Smooth muscle cell (in vitro differentiated cells): ENCODE measurements at regions not wholly inside any gene's neighbourhood (a gene's known extent, or its start where the extent isn't known, plus 50 kb on each side); places are given as distances from the start of the nearest gene placed in this dataset.

Experiments used
- DNase-seq: peaks from one replicate; lab custom pipeline; 2025; ENCODE audit not compliant: unreplicated experiment; lab: John Stamatoyannopoulos, UW
- H2AFZ ChIP-seq: fragments of 200-600 bp; sonication (generic); 2 replicates; pipeline ENCODE4 v1.6.0; 2016; ENCODE audit warnings: antibody characterized with exemption, low read depth, mild to moderate bottlenecking
- H3F3A ChIP-seq: fragments of 200-600 bp; sonication (generic); 2 replicates; pipeline ENCODE4 v1.6.0; 2017; ENCODE audit warnings: antibody characterized with exemption, low read depth
- H3K27ac ChIP-seq: fragments of 200-600 bp; sonication (generic); 2 replicates; pipeline ENCODE4 v1.5.1; 2016; ENCODE audit warnings: low read depth, mild to moderate bottlenecking
- H3K27me3 ChIP-seq: fragments of 200-600 bp; sonication (generic); 2 replicates; pipeline ENCODE4 v1.6.1; 2016; ENCODE audit warnings: low read depth, mild to moderate bottlenecking
- H3K36me3 ChIP-seq: fragments of 200-600 bp; sonication (generic); 2 replicates; pipeline ENCODE4 v1.5.1; 2016; ENCODE audit warnings: low read depth
- H3K4me1 ChIP-seq: fragments of 200-600 bp; sonication (generic); 2 replicates; pipeline ENCODE4 v1.5.1; 2016; ENCODE audit warnings: low read depth
- H3K4me2 ChIP-seq: fragments of 200-600 bp; sonication (generic); 2 replicates; pipeline ENCODE4 v1.6.0; 2016; ENCODE audit warnings: mild to moderate bottlenecking
- H3K4me3 ChIP-seq: fragments of 200-600 bp; sonication (generic); 2 replicates; pipeline ENCODE4 v1.5.1; 2016; ENCODE audit warnings: mild to moderate bottlenecking
- H3K79me2 ChIP-seq: fragments of 200-600 bp; sonication (generic); 2 replicates; pipeline ENCODE4 v1.6.0; 2016; ENCODE audit warnings: low read depth, mild to moderate bottlenecking
- H3K9ac ChIP-seq: fragments of 200-600 bp; sonication (generic); 2 replicates; pipeline ENCODE4 v1.6.0; 2016; ENCODE audit warnings: low read depth
- H3K9me3 ChIP-seq: fragments of 200-600 bp; sonication (generic); replicated peaks from 2 replicates; pipeline ENCODE4 v1.5.1; 2016; ENCODE audit warnings: low read depth
- H4K20me1 ChIP-seq: fragments of 200-600 bp; sonication (generic); 2 replicates; pipeline ENCODE4 v1.6.0; 2016; ENCODE audit warnings: low read depth
- WGBS: methylation state at CpG from one replicate; pipeline ENCODE4 v1.1.7; 2016; ENCODE audit warnings: low lambda C conversion rate; 5-methylcytosine and 5-hydroxymethylcytosine counted together
- TF ChIP-seq, protein P1 (sequence below): fragments of 200-600 bp; sonication (generic); IDR thresholded peaks from 2 replicates; pipeline ENCODE4 v1.5.1; 2017; ENCODE audit warnings: borderline replicate concordance, mild to moderate bottlenecking, antibody characterized with exemption; ENCODE audit not compliant: insufficient read depth, poor library complexity, severe bottlenecking

DNA sequence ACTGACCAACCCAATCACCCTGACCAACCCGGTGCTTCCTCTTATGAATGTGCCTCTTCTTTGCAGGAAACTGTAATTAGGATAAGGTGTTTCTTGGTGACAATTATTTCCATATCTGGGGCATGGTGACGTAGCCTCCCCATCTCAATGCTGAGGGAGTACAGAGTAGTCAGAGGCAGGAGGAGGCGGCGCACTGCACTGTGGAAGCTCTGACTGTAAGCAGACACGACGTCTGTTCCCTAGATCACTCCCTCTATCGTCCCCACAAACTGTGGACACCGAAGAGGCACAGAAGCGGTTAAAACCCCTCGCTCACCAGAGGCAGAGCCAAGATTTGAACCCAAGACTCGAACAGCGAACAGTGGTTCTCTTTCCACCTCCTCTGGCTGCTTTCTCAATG lies 231.0 kb upstream of the IGF1R start:
- Histone ChIP-seq H3K79me2 (no peaks in the 10 kb centered on the region), H3F3A (no peaks in the 10 kb centered on the region), H4K20me1 (no peaks in the 10 kb centered on the region), H3K27ac (no peak overlapping the region), H3K9me3 (no peaks in the 10 kb centered on the region), H3K4me3 (no peak overlapping the region), H3K4me2 (no peak overlapping the region), H3K36me3 (no peaks in the 10 kb centered on the region), H3K4me1 (peaks cover 4% of the 10 kb centered on the region), H2AFZ (no peak overlapping the region), H3K27me3 (peaks cover 21% of the 10 kb centered on the region), H3K9ac (no peak overlapping the region)
- no peak for DNase-seq
- WGBS = 91% methylated on average over 12 of the region's 12 CpGs
- TF ChIP-seq, protein P1, sequence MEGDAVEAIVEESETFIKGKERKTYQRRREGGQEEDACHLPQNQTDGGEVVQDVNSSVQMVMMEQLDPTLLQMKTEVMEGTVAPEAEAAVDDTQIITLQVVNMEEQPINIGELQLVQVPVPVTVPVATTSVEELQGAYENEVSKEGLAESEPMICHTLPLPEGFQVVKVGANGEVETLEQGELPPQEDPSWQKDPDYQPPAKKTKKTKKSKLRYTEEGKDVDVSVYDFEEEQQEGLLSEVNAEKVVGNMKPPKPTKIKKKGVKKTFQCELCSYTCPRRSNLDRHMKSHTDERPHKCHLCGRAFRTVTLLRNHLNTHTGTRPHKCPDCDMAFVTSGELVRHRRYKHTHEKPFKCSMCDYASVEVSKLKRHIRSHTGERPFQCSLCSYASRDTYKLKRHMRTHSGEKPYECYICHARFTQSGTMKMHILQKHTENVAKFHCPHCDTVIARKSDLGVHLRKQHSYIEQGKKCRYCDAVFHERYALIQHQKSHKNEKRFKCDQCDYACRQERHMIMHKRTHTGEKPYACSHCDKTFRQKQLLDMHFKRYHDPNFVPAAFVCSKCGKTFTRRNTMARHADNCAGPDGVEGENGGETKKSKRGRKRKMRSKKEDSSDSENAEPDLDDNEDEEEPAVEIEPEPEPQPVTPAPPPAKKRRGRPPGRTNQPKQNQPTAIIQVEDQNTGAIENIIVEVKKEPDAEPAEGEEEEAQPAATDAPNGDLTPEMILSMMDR = no peak

DNA sequence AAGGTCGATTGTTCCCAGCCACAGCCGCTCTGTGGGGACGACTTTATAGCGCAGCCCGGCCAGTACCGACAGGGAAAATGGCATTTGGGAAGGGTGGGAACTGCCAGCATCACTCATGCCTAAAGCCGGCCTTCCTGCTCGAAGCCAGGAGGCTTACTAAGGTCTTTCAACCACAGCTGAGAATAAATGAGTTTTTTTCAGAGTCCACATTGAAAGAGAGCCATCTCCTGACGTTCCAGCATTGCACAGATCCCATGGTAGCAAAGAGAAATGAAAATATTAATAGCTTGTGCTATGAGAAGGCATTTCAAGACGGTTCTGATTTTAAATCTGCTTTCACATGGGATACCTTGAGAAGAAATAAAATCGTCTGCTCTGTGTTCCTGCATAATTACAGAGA lies 230.2 kb upstream of the IGF1R start:
- Histone ChIP-seq H3K4me2 (no peak overlapping the region), H2AFZ (no peak overlapping the region), H3K79me2 (no peaks in the 10 kb centered on the region), H3K9me3 (no peaks in the 10 kb centered on the region), H3K27me3 (peaks cover 29% of the 10 kb centered on the region), H3F3A (no peaks in the 10 kb centered on the region), H3K9ac (no peak overlapping the region), H4K20me1 (no peaks in the 10 kb centered on the region), H3K4me1 (peaks cover 4% of the 10 kb centered on the region), H3K4me3 (no peak overlapping the region), H3K36me3 (no peaks in the 10 kb centered on the region), H3K27ac (no peak overlapping the region)
- no peak for DNase-seq
- 87% methylated on average over 11 of the region's 11 CpGs for WGBS
- TF ChIP-seq, protein P1 = no peak

DNA sequence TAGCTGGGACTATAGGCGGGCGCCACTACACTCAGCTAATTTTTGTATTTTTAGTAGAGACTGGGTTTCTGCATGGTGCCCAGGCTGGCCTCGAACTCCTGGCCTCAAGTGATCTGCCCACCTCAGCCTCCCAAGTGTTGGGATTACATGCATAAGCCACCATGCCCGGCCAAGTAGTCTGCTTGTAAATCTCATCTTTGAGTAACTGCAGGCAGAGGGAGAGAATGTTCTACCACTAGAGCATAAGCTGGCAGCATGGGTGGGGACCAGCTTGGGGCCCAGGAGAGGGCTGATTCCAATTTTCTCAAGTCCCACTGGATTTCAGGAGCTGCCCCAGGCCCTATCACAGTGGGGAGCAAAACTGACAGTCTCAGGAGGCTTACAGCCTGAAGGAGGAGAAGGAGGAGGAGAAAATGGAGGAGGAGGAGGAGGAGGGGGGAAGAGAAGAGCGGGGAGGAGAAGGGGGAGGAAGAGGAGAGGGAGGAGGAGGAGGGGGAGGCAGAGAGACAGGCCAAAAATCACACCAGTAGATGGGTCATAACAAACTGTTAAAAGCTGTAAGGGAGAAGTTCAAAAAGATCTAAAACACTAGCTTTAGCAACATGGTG lies 229.1 kb upstream of the IGF1R start:
- no peak for DNase-seq
- Histone ChIP-seq H3K27me3 (peaks cover 39% of the 10 kb centered on the region), H3K9ac (no peak overlapping the region), H3K79me2 (no peaks in the 10 kb centered on the region), H3K27ac (no peak overlapping the region), H4K20me1 (no peaks in the 10 kb centered on the region), H3K4me3 (no peak overlapping the region), H2AFZ (no peak overlapping the region), H3K4me1 (peaks cover 4% of the 10 kb centered on the region), H3K36me3 (no peaks in the 10 kb centered on the region), H3K9me3 (no peaks in the 10 kb centered on the region), H3K4me2 (no peak overlapping the region), H3F3A (no peaks in the 10 kb centered on the region)
- TF ChIP-seq, protein P1 = no peak
- WGBS = 75% methylated on average over 4 of the region's 5 CpGs

GRCh38 chr15:98420837-98421236 lies 227.5 kb upstream of the IGF1R start:
- Histone ChIP-seq H3K4me3 (no peak overlapping the region), H3K79me2 (no peaks in the 10 kb centered on the region), H3K4me2 (no peak overlapping the region), H3K4me1 (peaks cover 4% of the 10 kb centered on the region), H3F3A (no peaks in the 10 kb centered on the region), H3K27me3 (peaks cover 49% of the 10 kb centered on the region), H3K36me3 (no peaks in the 10 kb centered on the region), H3K27ac (no peak overlapping the region), H2AFZ (no peak overlapping the region), H3K9ac (no peak overlapping the region), H3K9me3 (no peaks in the 10 kb centered on the region), H4K20me1 (no peaks in the 10 kb centered on the region)
- 78% methylated on average over 8 of the region's 8 CpGs for WGBS
- DNase-seq = no peak
- TF ChIP-seq, protein P1 = no peak
